ENCODE measurements at regions not wholly inside any gene's neighbourhood (a gene's known extent, or its start where the extent isn't known, plus 50 kb on each side); places are given as distances from the start of the nearest gene placed in this dataset.
A peak's percentile ranks its signal among the peaks of the same experiment; 100 is the strongest.

DNA sequence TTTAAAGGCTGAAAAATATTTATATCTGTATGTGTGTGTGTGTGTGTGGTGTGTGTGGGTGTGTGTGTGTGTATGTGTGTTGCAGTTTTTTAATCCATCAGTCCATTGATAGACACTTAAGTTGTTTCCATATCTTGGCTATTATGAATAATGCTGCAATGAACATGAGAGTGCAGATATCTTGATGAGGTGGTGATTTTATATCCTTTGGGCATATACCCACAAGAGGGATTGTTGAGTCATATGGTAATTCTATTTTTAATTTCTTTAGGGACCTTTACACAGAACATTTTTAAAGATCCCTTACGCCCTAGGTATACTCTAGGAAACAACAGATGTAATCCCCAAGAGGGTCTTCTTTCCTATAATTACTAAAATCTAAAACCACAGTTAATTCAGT, 154.5 kb upstream of the CLEC14A start:
- DNase-seq (ENCODE audit: low read depth): no peak
- H3K4me3 ChIP-seq (ENCODE audit: low read depth, low read length): no peak overlapping the region
- TF ChIP-seq, protein P1, sequence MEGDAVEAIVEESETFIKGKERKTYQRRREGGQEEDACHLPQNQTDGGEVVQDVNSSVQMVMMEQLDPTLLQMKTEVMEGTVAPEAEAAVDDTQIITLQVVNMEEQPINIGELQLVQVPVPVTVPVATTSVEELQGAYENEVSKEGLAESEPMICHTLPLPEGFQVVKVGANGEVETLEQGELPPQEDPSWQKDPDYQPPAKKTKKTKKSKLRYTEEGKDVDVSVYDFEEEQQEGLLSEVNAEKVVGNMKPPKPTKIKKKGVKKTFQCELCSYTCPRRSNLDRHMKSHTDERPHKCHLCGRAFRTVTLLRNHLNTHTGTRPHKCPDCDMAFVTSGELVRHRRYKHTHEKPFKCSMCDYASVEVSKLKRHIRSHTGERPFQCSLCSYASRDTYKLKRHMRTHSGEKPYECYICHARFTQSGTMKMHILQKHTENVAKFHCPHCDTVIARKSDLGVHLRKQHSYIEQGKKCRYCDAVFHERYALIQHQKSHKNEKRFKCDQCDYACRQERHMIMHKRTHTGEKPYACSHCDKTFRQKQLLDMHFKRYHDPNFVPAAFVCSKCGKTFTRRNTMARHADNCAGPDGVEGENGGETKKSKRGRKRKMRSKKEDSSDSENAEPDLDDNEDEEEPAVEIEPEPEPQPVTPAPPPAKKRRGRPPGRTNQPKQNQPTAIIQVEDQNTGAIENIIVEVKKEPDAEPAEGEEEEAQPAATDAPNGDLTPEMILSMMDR (IDR thresholded peaks at IDR 0.05; ENCODE audit: low read depth, low read length, missing control alignments): no peak
- in situ Hi-C loops (cut with HindIII; ENCODE audit: low sequenced_read_pairs): no loop called here

DNA sequence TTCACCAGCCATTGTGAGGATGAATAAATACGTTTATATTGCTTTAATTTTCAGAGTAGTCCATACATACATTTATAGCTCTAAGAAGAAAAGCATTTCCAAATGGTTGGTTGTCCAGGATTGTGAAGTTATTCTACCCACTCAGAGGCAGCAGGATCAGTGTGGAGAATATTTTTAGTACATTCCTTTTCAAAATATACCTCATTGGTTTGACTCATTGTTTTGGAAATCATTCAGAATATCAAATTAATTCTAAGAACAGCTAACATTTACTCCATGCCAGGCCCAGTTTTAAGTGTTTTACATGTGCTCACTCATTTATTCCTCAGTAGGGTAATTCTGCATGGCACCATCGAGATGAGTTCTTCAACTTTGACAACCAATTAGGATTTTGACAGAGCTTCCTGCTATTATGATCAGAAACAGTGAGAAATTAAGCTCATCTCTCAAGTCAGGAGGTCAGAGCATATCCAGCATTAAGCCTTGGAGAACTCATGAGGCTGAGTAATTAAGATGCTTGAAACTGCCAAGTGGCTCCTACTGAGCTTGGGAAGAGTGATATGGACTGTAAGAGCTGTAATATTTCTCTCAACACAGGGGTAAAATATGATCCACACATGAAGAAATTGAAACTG, 153.3 kb upstream of the CLEC14A start:
- TF ChIP-seq, protein P1 (IDR thresholded peaks at IDR 0.05; ENCODE audit: low read depth, low read length, missing control alignments): no peak
- no peak overlapping the region for H3K4me3 ChIP-seq (ENCODE audit: low read depth, low read length)
- DNase-seq (ENCODE audit: low read depth): no peak
- in situ Hi-C loops (cut with HindIII; ENCODE audit: low sequenced_read_pairs): no loop called here

DNA sequence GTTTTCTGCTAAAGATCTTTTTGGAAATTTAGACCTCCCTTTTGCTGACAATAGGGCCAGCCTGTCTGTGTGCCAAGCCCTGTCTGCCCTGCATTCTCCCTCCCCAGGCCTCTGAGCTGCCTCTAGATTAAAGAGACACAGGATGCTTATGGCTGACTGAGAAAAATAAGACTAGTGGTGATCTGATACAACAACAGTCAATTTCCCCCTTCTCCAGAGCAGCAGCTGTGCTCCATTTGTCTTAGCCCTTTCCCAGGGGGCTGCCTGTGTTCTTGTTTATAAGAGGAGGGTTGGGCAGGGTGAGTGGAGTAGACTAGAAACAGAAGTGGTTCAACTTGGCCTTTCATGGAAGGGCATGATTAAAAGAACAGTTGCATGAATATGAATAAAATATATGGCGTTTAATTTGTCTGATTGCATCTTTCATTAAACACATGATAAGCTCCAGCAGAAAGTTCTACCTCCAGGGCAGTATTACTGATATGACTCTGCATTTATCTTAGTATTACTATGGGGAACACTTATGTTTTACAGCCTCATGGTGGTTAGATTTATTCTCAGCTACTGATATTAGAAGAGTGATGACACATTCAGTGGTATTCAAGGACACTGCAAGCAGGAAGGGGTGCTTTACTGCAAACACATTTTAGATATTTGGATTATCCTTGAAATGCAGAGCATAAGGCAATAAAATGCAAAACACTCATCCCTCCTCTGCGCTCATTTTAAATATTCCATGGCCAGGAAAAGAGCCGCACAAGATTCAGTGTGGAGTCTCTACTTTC, 150.2 kb upstream of the CLEC14A start:
- DNase-seq (ENCODE audit: low read depth): no peak
- in situ Hi-C loops (cut with HindIII; ENCODE audit: low sequenced_read_pairs): no loop called here
- TF ChIP-seq, protein P1 (IDR thresholded peaks at IDR 0.05; ENCODE audit: low read depth, low read length, missing control alignments): no peak
- H3K4me3 ChIP-seq (ENCODE audit: low read depth, low read length): no peak overlapping the region

DNA sequence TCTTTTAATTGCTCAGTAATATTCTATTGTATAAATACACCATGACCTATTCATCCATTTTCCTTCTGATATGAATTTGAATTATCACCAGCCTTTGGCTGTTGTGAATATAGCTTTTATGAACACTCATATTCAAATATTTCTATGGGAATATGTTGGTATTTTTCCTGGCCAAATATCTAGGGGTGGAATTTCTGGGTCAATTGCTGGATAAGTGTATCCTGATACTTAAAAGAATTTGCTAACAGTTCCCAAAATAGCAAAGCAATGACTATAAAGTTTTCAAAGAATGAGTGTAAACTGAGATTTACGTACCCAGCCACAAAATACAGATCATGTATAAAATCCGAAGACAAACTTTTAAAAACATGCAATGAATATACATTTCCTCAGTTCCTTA, 148.7 kb upstream of the CLEC14A start:
- peak; percentile 11 for DNase-seq (ENCODE audit: low read depth)
- in situ Hi-C loops (cut with HindIII; ENCODE audit: low sequenced_read_pairs): no loop called here
- TF ChIP-seq, protein P1 (IDR thresholded peaks at IDR 0.05; ENCODE audit: low read depth, low read length, missing control alignments): no peak
- H3K4me3 ChIP-seq (ENCODE audit: low read depth, low read length): no peak overlapping the region

DNA sequence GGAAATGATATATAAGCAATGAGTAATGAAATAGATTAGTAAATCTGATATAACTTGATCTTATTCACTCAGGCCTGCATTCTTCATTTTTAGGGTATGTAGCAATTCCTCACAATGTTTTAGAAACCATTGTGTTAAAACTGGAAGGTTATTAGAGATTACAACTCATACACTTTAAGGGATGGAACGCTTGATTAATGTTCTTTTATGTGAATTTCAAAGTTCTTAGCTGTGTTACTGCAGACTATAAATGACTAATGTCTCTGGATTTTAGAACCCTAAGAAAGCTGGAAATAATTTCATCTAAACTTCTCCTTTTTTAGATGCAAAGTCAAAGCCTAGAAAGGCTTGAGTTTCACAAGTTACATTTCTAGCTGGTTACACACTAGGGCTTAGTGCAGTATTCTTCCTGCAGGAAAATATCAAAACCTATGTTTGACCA, 148.2 kb upstream of the CLEC14A start:
- no peak overlapping the region for H3K4me3 ChIP-seq (ENCODE audit: low read depth, low read length)
- in situ Hi-C loops (cut with HindIII; ENCODE audit: low sequenced_read_pairs): no loop called here
- DNase-seq (ENCODE audit: low read depth): peak; percentile 4
- TF ChIP-seq, protein P1 (IDR thresholded peaks at IDR 0.05; ENCODE audit: low read depth, low read length, missing control alignments): no peak

DNA sequence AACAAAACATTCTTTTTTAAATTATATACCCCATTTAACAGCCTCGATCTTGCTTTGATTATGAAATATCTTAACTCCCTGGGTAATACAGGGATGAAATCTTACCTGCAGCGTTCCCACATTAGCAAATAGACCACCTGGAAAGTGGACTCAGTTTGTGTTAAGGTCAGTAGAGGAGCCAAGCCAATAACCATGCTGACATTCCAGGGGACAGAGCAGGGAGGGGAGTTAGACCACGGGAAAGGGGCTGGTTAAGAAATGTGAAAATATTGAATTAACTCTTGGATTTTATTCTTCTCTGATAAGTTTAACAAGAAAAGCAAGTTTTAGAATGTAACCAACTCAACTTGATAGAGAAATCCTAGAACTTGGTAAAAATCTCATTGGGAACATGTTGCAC, 144.9 kb upstream of the CLEC14A start:
- TF ChIP-seq, protein P1 (IDR thresholded peaks at IDR 0.05; ENCODE audit: low read depth, low read length, missing control alignments): no peak
- H3K4me3 ChIP-seq (ENCODE audit: low read depth, low read length): no peak overlapping the region
- DNase-seq (ENCODE audit: low read depth): no peak
- in situ Hi-C loops (cut with HindIII; ENCODE audit: low sequenced_read_pairs): no loop called here

Data from astrocyte of the cerebellum (primary cell).